ENCODE measurements at regions not wholly inside any gene's neighbourhood (a gene's known extent, or its start where the extent isn't known, plus 50 kb on each side); places are given as distances from the start of the nearest gene placed in this dataset.

DNA sequence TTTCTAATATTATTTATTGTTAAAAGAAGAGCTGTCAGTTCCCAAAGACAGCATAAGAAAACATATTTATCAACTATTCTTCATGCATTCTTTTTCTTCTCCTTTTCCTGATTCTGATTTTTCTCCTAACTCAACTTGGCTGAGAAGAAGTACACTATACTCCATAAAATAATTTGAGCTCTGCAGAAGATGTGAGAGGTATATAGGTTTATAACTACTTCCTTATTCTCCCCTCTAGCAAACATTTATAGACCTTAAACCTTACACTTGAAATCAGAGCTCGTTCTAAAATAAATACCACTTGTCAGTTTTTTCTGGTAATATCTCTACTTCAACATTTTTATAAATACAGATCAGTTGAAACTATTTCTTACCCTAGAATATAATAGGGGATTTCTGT is 724.8 kb upstream of the GRAMD2B start:
- WGBS = 60% methylated on average over 1 of the region's 1 CpG
- no peak for DNase-seq (ENCODE audit: low spot score)
- Histone ChIP-seq H3K9me3 (ENCODE audit: control insufficient read depth in 4 of 4, low read length in 3 of 4) (no peaks in the 10 kb centered on the region), H3K27me3 (ENCODE audit: control insufficient read depth in 4 of 4, insufficient read depth in 4 of 4, low read length in 3 of 4) (no peaks in the 10 kb centered on the region), H3K9ac (ENCODE audit: low read depth in 1 of 2, low read length in 2 of 2) (no peak overlapping the region), H3K4me3 (ENCODE audit: low read depth in 1 of 3, low read length in 3 of 3) (no peak overlapping the region), H3K27ac (ENCODE audit: low read depth in 1 of 2, low read length in 2 of 2) (no peak overlapping the region), H3K36me3 (ENCODE audit: control insufficient read depth in 4 of 4, insufficient read depth in 3 of 4, low read depth in 1 of 4, low read length in 3 of 4) (no peaks in the 10 kb centered on the region), H3K4me1 (ENCODE audit: control insufficient read depth in 4 of 4, insufficient read depth in 4 of 4, low read length in 3 of 4) (peaks cover 0 to 2% (median under 1%) of the 10 kb centered on the region in 4 donors)
- no peak for TF ChIP-seq TAF1 (conservative IDR thresholded peaks at IDR 0.05)
- TF ChIP-seq GABPA (IDR thresholded peaks at IDR 0.05 in 1 of 2, conservative IDR thresholded peaks at IDR 0.05 in 1 of 2) = no peak
- TF ChIP-seq SP1 (IDR thresholded peaks at IDR 0.05) = no peak
- TF ChIP-seq JUND (IDR thresholded peaks at IDR 0.05) = no peak

DNA sequence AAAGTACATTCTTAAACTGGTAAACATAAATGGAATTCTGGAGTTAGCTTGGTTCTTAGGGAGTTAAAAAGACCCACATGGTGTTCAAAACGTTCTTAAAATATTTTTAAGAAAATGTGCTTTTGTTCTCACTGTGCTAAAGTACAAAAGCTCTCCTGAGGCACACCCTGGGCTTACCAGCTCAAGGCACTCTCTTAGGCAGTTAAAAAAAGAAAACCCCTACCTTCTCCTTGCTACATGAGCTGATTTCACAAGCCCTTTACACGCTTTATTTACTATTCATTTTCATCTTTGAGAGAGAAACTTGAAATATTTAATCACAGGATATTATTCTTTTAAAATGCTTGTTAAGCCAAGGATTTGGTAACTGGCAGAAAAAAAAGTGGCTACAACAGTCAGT is 723.3 kb upstream of the GRAMD2B start:
- 18% methylated on average over 2 of the region's 2 CpGs for WGBS
- peaks cover 0 to under 1% (median 0%) of the 10 kb centered on the region in 4 donors for H3K9me3 ChIP-seq (ENCODE audit: control insufficient read depth in 4 of 4, low read length in 3 of 4)
- no peaks in the 10 kb centered on the region for H3K36me3 ChIP-seq (ENCODE audit: control insufficient read depth in 4 of 4, insufficient read depth in 3 of 4, low read depth in 1 of 4, low read length in 3 of 4)
- H3K27me3 ChIP-seq (ENCODE audit: control insufficient read depth in 4 of 4, insufficient read depth in 4 of 4, low read length in 3 of 4) = no peaks in the 10 kb centered on the region
- TF ChIP-seq ZBTB33 (IDR thresholded peaks at IDR 0.05) (no peak), EGR1 (IDR thresholded peaks at IDR 0.05; ENCODE audit: low read depth in 2 of 2) (no peak), HNF4A (conservative IDR thresholded peaks at IDR 0.05) (no peak), FOXA1 (IDR thresholded peaks at IDR 0.05) (no peak), GABPA (IDR thresholded peaks at IDR 0.05 in 1 of 2, conservative IDR thresholded peaks at IDR 0.05 in 1 of 2) (no peak), YY1 (IDR thresholded peaks at IDR 0.05) (no peak), ATF3 (IDR thresholded peaks at IDR 0.05) (no peak), RXRA (IDR thresholded peaks at IDR 0.05) (no peak), RAD21 (IDR thresholded peaks at IDR 0.05) (no peak), FOXA2 (IDR thresholded peaks at IDR 0.05) (no peak), SP1 (IDR thresholded peaks at IDR 0.05) (no peak), JUND (IDR thresholded peaks at IDR 0.05) (no peak), TAF1 (conservative IDR thresholded peaks at IDR 0.05) (no peak)
- TF ChIP-seq, protein P1, sequence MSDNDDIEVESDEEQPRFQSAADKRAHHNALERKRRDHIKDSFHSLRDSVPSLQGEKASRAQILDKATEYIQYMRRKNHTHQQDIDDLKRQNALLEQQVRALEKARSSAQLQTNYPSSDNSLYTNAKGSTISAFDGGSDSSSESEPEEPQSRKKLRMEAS (IDR thresholded peaks at IDR 0.05) = no peak
- TF ChIP-seq, protein P2, sequence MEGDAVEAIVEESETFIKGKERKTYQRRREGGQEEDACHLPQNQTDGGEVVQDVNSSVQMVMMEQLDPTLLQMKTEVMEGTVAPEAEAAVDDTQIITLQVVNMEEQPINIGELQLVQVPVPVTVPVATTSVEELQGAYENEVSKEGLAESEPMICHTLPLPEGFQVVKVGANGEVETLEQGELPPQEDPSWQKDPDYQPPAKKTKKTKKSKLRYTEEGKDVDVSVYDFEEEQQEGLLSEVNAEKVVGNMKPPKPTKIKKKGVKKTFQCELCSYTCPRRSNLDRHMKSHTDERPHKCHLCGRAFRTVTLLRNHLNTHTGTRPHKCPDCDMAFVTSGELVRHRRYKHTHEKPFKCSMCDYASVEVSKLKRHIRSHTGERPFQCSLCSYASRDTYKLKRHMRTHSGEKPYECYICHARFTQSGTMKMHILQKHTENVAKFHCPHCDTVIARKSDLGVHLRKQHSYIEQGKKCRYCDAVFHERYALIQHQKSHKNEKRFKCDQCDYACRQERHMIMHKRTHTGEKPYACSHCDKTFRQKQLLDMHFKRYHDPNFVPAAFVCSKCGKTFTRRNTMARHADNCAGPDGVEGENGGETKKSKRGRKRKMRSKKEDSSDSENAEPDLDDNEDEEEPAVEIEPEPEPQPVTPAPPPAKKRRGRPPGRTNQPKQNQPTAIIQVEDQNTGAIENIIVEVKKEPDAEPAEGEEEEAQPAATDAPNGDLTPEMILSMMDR (IDR thresholded peaks at IDR 0.05; ENCODE audit: low read depth, low read length, missing input control) = no peak
- no peak overlapping the region for H3K27ac ChIP-seq (ENCODE audit: low read depth in 1 of 2, low read length in 2 of 2)
- peaks cover 0 to 2% (median under 1%) of the 10 kb centered on the region in 4 donors for H3K4me1 ChIP-seq (ENCODE audit: control insufficient read depth in 4 of 4, insufficient read depth in 4 of 4, low read length in 3 of 4)
- no peak for DNase-seq (ENCODE audit: low spot score)
- H3K9ac ChIP-seq (ENCODE audit: low read depth in 1 of 2, low read length in 2 of 2) = no peak overlapping the region
- H3K4me3 ChIP-seq (ENCODE audit: low read depth in 1 of 3, low read length in 3 of 3) = no peak overlapping the region

Data from liver (tissue), 8 donors.